ENCODE measurements at regions not wholly inside any gene's neighbourhood (a gene's known extent, or its start where the extent isn't known, plus 50 kb on each side); places are given as distances from the start of the nearest gene placed in this dataset.

GRCh38 chr11:81995889-81996288 is 737.8 kb downstream of the FAM181B start:
- CTCF ChIA-PET, result no interaction called here
- no peak overlapping the region for H3K4me3 ChIP-seq (ENCODE audit: low read length)
- H3K4me1 Mint-ChIP-seq (ENCODE audit: low read depth), result no peaks in the 10 kb centered on the region
- H3K4me3 Mint-ChIP-seq, result no peak overlapping the region
- no peaks in the 10 kb centered on the region for H3K27me3 ChIP-seq (ENCODE audit: control insufficient read depth in 1 of 2, insufficient read depth in 2 of 2, low read length in 2 of 2)
- no peaks in the 10 kb centered on the region for H3K36me3 ChIP-seq (ENCODE audit: insufficient read depth, low read length)
- no peaks in the 10 kb centered on the region for H3K4me1 ChIP-seq (ENCODE audit: insufficient read depth, low read length)
- no peak overlapping the region for H3K27ac Mint-ChIP-seq
- peaks cover 0 to 3% of the 10 kb centered on the region in 2 experiments for H3K9me3 ChIP-seq (ENCODE audit: control insufficient read depth in 1 of 2, insufficient read depth in 1 of 2, low read length in 2 of 2)
- POLR2A ChIA-PET, result no interaction called here
- intact Hi-C loops (cut with DNase I, micrococcal nuclease), result no loop called here
- TF ChIP-seq CTCF (IDR thresholded peaks at IDR 0.05), result no peak
- H3K27ac ChIP-seq (ENCODE audit: low read depth in 1 of 2, low read length in 2 of 2), result no peak overlapping the region
- H3K36me3 Mint-ChIP-seq (ENCODE audit: low read depth), result no peaks in the 10 kb centered on the region
- DNase-seq (no peak), ATAC-seq (ENCODE audit: poor library complexity) (no peak)
- H3K9me3 Mint-ChIP-seq, result no peaks in the 10 kb centered on the region
- no peaks in the 10 kb centered on the region for H3K27me3 Mint-ChIP-seq

- H3K27ac Mint-ChIP-seq, result no peak overlapping the region
- no peak for ATAC-seq (ENCODE audit: poor library complexity)
These were observed 739.9 kb downstream of the FAM181B start for GRCh38 chr11:81993755-81994154.

GRCh38 chr11:81990659-81991443 is 742.8 kb downstream of the FAM181B start:
- no peaks in the 10 kb centered on the region for H3K27me3 Mint-ChIP-seq
- Histone ChIP-seq H3K4me1 (ENCODE audit: insufficient read depth, low read length) (no peaks in the 10 kb centered on the region), H3K27me3 (ENCODE audit: control insufficient read depth in 1 of 2, insufficient read depth in 2 of 2, low read length in 2 of 2) (no peaks in the 10 kb centered on the region), H3K36me3 (ENCODE audit: insufficient read depth, low read length) (no peaks in the 10 kb centered on the region), H3K27ac (ENCODE audit: low read depth in 1 of 2, low read length in 2 of 2) (no peak overlapping the region), H3K4me3 (ENCODE audit: low read length) (no peak overlapping the region), H3K9me3 (ENCODE audit: control insufficient read depth in 1 of 2, insufficient read depth in 1 of 2, low read length in 2 of 2) (peaks cover 0 to 21% of the 10 kb centered on the region in 2 experiments)
- no peaks in the 10 kb centered on the region for H3K9me3 Mint-ChIP-seq
- no peaks in the 10 kb centered on the region for H3K4me1 Mint-ChIP-seq (ENCODE audit: low read depth)
- no peak overlapping the region for H3K4me3 Mint-ChIP-seq
- POLR2A ChIA-PET, result no interaction called here
- no peak for TF ChIP-seq CTCF (IDR thresholded peaks at IDR 0.05)
- no peak overlapping the region for H3K27ac Mint-ChIP-seq
- no peak for DNase-seq
- ATAC-seq (ENCODE audit: poor library complexity), result no peak
- CTCF ChIA-PET, result no interaction called here
- no peaks in the 10 kb centered on the region for H3K36me3 Mint-ChIP-seq (ENCODE audit: low read depth)
- intact Hi-C loops (cut with DNase I, micrococcal nuclease), result no loop called here

More at GRCh38 chr11:81993755-81994154, 739.9 kb downstream of the FAM181B start:
- no peak for TF ChIP-seq CTCF (IDR thresholded peaks at IDR 0.05)
- H3K9me3 Mint-ChIP-seq, result no peaks in the 10 kb centered on the region
- no peaks in the 10 kb centered on the region for H3K27me3 Mint-ChIP-seq
- no peaks in the 10 kb centered on the region for H3K36me3 ChIP-seq (ENCODE audit: insufficient read depth, low read length)
- H3K9me3 ChIP-seq (ENCODE audit: control insufficient read depth in 1 of 2, insufficient read depth in 1 of 2, low read length in 2 of 2), result peaks cover 0 to 12% of the 10 kb centered on the region in 2 experiments
- no peaks in the 10 kb centered on the region for H3K4me1 ChIP-seq (ENCODE audit: insufficient read depth, low read length)
- H3K27me3 ChIP-seq (ENCODE audit: control insufficient read depth in 1 of 2, insufficient read depth in 2 of 2, low read length in 2 of 2), result no peaks in the 10 kb centered on the region
- no peaks in the 10 kb centered on the region for H3K4me1 Mint-ChIP-seq (ENCODE audit: low read depth)
- ChIA-PET POLR2A (no interaction called here), CTCF (interaction anchor here (0.9 kb wide), 1 partner anchor 18 kb away, joined by 7 read pairs; no protein-coding TSS in a partner anchor)
- no peak for DNase-seq
- intact Hi-C loops (cut with DNase I, micrococcal nuclease), result no loop called here
- H3K36me3 Mint-ChIP-seq (ENCODE audit: low read depth), result no peaks in the 10 kb centered on the region
- no peak overlapping the region for H3K27ac ChIP-seq (ENCODE audit: low read depth in 1 of 2, low read length in 2 of 2)
- no peak overlapping the region for H3K4me3 Mint-ChIP-seq
- H3K4me3 ChIP-seq (ENCODE audit: low read length), result no peak overlapping the region

Measured in CD4-positive, alpha-beta T cell (primary cell).